DOHH2 (cell line): ENCODE measurements at regions not wholly inside any gene's neighbourhood (a gene's known extent, or its start where the extent isn't known, plus 50 kb on each side); places are given as distances from the start of the nearest gene placed in this dataset.

Experiments used
- H3F3A ChIP-seq: fragments of 200-600 bp; sonication (generic), shearing (Covaris generic); 2 replicates; pipeline ENCODE4 v1.6.0; 2016; ENCODE audit warnings: antibody characterized with exemption, mild to moderate bottlenecking; ENCODE audit not compliant: control insufficient read depth, insufficient read depth
- H3K27ac ChIP-seq: fragments of 200-600 bp; sonication (generic); 2 replicates; pipeline ENCODE4 v1.5.1; 2014; ENCODE audit warnings: low read depth, mild to moderate bottlenecking, low read length, moderate library complexity
- H3K27me3 ChIP-seq: fragments of 200-600 bp; sonication (generic); 2 replicates; pipeline ENCODE4 v1.6.1; 2014; ENCODE audit warnings: mild to moderate bottlenecking, low read length, mixed read lengths; ENCODE audit not compliant: control insufficient read depth
- H3K36me3 ChIP-seq: fragments of 200-600 bp; sonication (generic); 2 replicates; pipeline ENCODE4 v1.6.1; 2014; ENCODE audit warnings: mild to moderate bottlenecking, low read length, moderate library complexity, mixed read lengths; ENCODE audit not compliant: control insufficient read depth
- H3K4me1 ChIP-seq: fragments of 200-600 bp; sonication (generic); 2 replicates; pipeline ENCODE4 v1.6.1; 2014; ENCODE audit warnings: mild to moderate bottlenecking, low read length, mixed read lengths; ENCODE audit not compliant: control insufficient read depth
- H3K4me2 ChIP-seq: fragments of 200-600 bp; sonication (generic); 2 replicates; pipeline ENCODE4 v1.6.0; 2014; ENCODE audit warnings: mild to moderate bottlenecking, low read length, moderate library complexity
- H3K4me3 ChIP-seq: fragments of 200-600 bp; sonication (generic); 2 replicates; pipeline ENCODE4 v1.5.1; 2014; ENCODE audit warnings: mild to moderate bottlenecking, low read length, mixed read lengths
- H3K79me2 ChIP-seq: fragments of 200-600 bp; sonication (generic); 2 replicates; pipeline ENCODE4 v1.6.1; 2014; ENCODE audit warnings: mild to moderate bottlenecking, low read length, mixed read lengths; ENCODE audit not compliant: control insufficient read depth
- H3K9me2 ChIP-seq: fragments of 200-600 bp; sonication (generic); replicated peaks from 2 replicates; pipeline ENCODE4 v1.6.1; 2014; ENCODE audit warnings: mild to moderate bottlenecking, low read length, mixed read lengths; ENCODE audit not compliant: control insufficient read depth
- H3K9me3 ChIP-seq: fragments of 200-600 bp; sonication (generic); 2 replicates; pipeline ENCODE4 v1.6.1; 2014; ENCODE audit warnings: antibody characterized with exemption, low read length, mixed read lengths; ENCODE audit not compliant: control insufficient read depth, insufficient read depth
- H4K20me1 ChIP-seq: fragments of 200-600 bp; sonication (generic); 2 replicates; pipeline ENCODE4 v1.6.0; 2014; ENCODE audit warnings: low read depth, mild to moderate bottlenecking, antibody characterized with exemption, low read length, moderate library complexity; ENCODE audit not compliant: control insufficient read depth, insufficient read depth
- CTCF ChIP-seq: fragments of 200-600 bp; sonication (generic); IDR thresholded peaks from one replicate; pipeline ENCODE4 v1.5.1; 2014; ENCODE audit warnings: antibody characterized with exemption, mild to moderate bottlenecking, low read depth, low read length; ENCODE audit not compliant: poor library complexity, severe bottlenecking
- EZH2phosphoT487 ChIP-seq: fragments of 200-600 bp; sonication (generic); IDR thresholded peaks from 2 replicates; pipeline ENCODE4 v1.6.1; 2017; ENCODE audit warnings: borderline replicate concordance, mild to moderate bottlenecking, antibody characterized with exemption, low read length, moderate library complexity, mixed read lengths

GRCh38 chr4:187183826-187184225 lies 460.2 kb upstream of the FAT1 start:
- H3K27ac ChIP-seq, result no peak overlapping the region
- no peak for TF ChIP-seq CTCF
- no peak for TF ChIP-seq EZH2phosphoT487
- H4K20me1 ChIP-seq, result no peaks in the 10 kb centered on the region

DNA sequence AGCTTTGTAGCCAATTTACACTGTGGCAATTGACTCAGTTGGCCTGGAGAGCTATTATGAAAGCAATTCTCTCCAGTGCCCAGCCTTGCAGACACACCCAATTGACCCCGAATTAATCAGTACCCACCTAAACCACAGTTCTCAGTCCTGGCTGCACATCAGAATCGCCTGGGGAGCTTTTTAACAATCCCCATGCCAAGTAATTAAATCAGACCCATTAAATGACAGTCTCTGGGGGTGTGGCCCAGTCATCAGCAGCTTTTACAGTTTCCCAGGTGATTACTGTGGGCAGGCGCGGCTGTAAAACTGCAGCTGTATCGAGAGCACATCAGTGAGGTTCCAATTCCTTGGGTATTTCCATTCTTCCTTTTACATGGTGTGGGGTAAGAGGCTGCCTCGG lies 460.9 kb upstream of the FAT1 start:
- Histone ChIP-seq H4K20me1 (no peaks in the 10 kb centered on the region), H3K4me2 (no peak overlapping the region), H3K4me1 (no peaks in the 10 kb centered on the region), H3K79me2 (no peaks in the 10 kb centered on the region), H3F3A (no peaks in the 10 kb centered on the region), H3K36me3 (no peaks in the 10 kb centered on the region), H3K27ac (no peak overlapping the region), H3K27me3 (no peaks in the 10 kb centered on the region), H3K9me2 (no peaks in the 10 kb centered on the region), H3K9me3 (no peaks in the 10 kb centered on the region), H3K4me3 (no peak overlapping the region)
- no peak for TF ChIP-seq CTCF
- TF ChIP-seq EZH2phosphoT487, result no peak

More at GRCh38 chr4:187183826-187184225, 460.2 kb upstream of the FAT1 start:
- no peaks in the 10 kb centered on the region for H3K9me2 ChIP-seq
- no peaks in the 10 kb centered on the region for H3F3A ChIP-seq
- H3K9me3 ChIP-seq, result no peaks in the 10 kb centered on the region
- no peaks in the 10 kb centered on the region for H3K4me1 ChIP-seq
- H3K4me3 ChIP-seq, result no peak overlapping the region
- no peaks in the 10 kb centered on the region for H3K36me3 ChIP-seq
- no peak overlapping the region for H3K4me2 ChIP-seq
- no peaks in the 10 kb centered on the region for H3K27me3 ChIP-seq
- no peaks in the 10 kb centered on the region for H3K79me2 ChIP-seq

GRCh38 chr4:187188118-187188517 lies 464.5 kb upstream of the FAT1 start:
- Histone ChIP-seq H3K79me2 (no peaks in the 10 kb centered on the region), H3K36me3 (no peaks in the 10 kb centered on the region), H3F3A (no peaks in the 10 kb centered on the region), H3K9me2 (no peaks in the 10 kb centered on the region), H3K27me3 (no peaks in the 10 kb centered on the region), H4K20me1 (no peaks in the 10 kb centered on the region), H3K4me3 (no peak overlapping the region), H3K27ac (no peak overlapping the region), H3K4me1 (no peaks in the 10 kb centered on the region), H3K9me3 (no peaks in the 10 kb centered on the region), H3K4me2 (no peak overlapping the region)
- TF ChIP-seq CTCF (no peak), EZH2phosphoT487 (no peak)

DNA sequence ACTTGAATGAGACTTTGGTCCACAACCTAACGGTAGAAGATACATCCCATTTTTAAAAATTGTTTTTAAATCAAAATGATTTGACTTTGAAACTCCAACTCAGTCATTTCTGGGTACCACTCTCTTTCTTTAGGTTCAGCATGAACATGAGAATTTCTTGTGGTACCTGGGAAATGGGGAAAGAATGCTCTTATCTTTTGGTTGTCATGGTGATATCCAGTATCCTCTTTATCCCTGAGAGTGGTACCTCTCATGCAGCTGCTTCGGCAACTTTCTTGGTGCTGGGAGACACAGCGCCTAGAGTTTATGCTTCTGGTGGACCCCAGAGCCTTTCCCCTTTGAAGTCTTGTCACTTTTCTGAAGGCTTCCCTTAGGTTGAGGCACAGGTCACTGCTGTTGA lies 465.1 kb upstream of the FAT1 start:
- Histone ChIP-seq H3K9me3 (no peaks in the 10 kb centered on the region), H3K4me3 (no peak overlapping the region), H3K4me1 (no peaks in the 10 kb centered on the region), H3F3A (no peaks in the 10 kb centered on the region), H3K79me2 (no peaks in the 10 kb centered on the region), H3K4me2 (no peak overlapping the region), H3K36me3 (no peaks in the 10 kb centered on the region), H3K9me2 (no peaks in the 10 kb centered on the region), H4K20me1 (no peaks in the 10 kb centered on the region), H3K27me3 (no peaks in the 10 kb centered on the region), H3K27ac (no peak overlapping the region)
- TF ChIP-seq EZH2phosphoT487 (no peak), CTCF (no peak)
